Midbrain (tissue), 1 donor: ENCODE measurements at regions not wholly inside any gene's neighbourhood (a gene's known extent, or its start where the extent isn't known, plus 50 kb on each side); places are given as distances from the start of the nearest gene placed in this dataset.
A peak's percentile ranks its signal among the peaks of the same experiment; 100 is the strongest.
"Not testable (repeated sequence)": the region's sequence is repeated elsewhere in the genome, so short reads cannot be mapped to it uniquely, and the experiment has no call there.

ENCODE experiments used
- DNase-seq: peaks from one replicate; lab custom pipeline; 2025; lab: John Stamatoyannopoulos, UW

- not testable (repeated sequence) for DNase-seq
Observed at GRCh38 chr2:208800887-208801286, 394.3 kb downstream of the PTH2R start.

GRCh38 chr2:208807756-208808155, 401.2 kb downstream of the PTH2R start:
- DNase-seq: no peak

DNA sequence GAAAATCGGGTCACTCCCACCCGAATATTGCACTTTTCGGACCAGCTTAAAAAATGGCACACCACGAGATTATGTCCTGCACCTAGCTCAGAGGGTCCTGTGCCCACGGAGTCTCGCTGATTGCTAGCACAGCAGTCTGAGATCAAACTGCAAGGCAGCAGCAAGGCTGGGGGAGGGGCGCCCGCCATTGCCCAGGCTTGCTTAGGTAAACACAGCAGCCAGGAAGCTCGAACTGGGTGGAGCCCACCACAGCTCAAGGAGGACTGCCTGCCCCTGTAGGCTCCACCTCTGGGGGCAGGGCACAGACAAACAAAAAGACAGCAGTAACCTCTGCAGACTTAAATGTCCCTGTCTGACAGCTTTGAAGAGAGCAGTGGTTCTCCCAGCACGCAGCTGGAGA, 405.3 kb downstream of the PTH2R start:
- not testable (repeated sequence) for DNase-seq

GRCh38 chr2:208819190-208819589, 412.6 kb downstream of the PTH2R start:
- no peak for DNase-seq

DNA sequence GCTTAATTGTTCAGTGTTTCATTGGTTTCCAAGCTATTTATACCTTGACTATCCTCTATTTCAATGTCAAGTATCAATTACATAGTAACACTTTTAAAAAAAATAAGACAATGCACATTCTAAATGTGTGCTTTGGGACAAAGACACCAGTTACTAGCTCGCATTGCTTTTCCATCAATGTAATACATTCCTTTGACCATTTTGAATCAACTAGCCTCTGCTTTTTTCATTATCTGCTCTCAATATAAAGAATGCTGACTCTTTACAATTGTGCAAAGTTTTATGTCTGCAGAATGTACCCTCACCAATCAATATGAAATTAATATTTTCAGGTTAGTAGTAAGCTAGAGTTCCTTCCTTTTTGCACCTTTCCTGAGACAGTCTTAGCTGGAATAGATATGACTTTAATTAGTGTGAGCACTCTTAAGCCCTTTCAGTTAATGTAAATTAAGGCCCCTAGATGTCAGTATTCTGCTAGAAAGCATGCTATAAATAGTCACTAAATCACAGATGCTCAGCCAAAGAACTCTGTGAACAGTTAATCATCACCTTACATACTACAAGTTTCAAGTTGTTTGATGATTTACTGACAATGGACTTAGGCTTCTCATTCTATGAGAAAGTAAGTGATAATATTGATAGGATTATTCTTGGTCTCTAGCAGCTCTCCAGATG, 413.6 kb downstream of the PTH2R start:
- DNase-seq: peak; percentile 4

DNA sequence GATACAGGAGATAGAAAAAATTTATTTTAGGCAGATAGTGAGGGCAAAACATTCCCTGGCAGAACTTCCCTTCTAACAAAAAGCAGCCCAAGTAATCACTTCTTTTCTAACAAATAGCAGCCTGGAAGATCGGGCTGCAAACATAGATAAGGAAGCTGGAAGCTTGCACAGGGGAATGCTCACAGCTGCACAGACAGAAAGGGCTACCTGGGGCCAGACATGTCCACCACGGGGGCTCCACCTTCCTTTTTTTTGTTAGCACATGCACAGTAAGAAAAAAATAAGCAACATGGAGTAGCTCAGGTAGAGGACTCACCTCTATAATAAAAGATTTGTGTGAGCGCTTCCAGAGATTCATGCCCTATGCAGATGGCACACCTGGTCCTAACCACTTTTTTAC, 420.5 kb downstream of the PTH2R start:
- no peak for DNase-seq

GRCh38 chr2:208827549-208828221, 421.1 kb downstream of the PTH2R start:
- DNase-seq: no peak

- DNase-seq: no peak
Observed at GRCh38 chr2:208830203-208830602, 423.6 kb downstream of the PTH2R start.

GRCh38 chr2:208847651-208848050, 441.1 kb downstream of the PTH2R start:
- DNase-seq: no peak

DNA sequence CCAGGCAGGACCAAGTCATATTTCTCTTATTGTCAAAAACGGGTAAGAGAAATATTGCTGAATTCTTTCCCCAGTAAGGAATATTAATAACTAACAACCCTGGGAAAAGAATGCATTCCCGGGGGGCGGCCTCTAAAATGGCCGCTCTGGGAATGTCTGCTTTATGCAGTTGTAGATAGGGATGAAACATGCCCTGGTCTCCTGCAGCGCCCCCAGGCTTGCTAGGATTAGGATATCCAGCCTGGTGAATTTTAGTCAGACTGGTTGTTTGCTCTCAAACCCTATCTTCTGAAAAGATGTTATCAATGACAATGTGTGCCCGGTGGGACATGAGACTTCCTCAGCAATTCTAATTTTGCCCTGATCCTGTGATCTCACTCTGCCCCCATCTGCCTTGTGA, 448.1 kb downstream of the PTH2R start:
- DNase-seq: no peak

GRCh38 chr2:208867374-208867773, 460.8 kb downstream of the PTH2R start:
- DNase-seq: no peak

- no peak for DNase-seq
Observed at GRCh38 chr2:208872591-208872990, 466.0 kb downstream of the PTH2R start.

DNA sequence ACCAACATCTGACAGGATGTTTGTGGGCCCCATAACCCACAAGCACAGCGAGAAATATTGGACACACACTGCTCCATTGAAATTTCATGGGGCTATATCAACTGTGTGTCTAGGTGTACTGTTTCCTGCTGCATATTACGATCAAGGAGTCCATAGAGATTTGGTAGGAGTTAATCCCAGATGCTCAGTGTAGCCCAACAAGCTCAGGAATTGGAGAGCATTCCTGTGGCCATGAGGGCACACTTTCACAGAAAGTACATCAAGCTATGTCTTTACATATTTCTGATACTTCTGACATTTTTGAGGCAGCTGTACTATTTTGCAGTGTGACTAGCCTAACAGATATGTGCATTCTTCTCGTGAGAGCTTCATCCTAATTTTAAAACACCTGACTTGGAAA, 473.1 kb downstream of the PTH2R start:
- no peak for DNase-seq

DNA sequence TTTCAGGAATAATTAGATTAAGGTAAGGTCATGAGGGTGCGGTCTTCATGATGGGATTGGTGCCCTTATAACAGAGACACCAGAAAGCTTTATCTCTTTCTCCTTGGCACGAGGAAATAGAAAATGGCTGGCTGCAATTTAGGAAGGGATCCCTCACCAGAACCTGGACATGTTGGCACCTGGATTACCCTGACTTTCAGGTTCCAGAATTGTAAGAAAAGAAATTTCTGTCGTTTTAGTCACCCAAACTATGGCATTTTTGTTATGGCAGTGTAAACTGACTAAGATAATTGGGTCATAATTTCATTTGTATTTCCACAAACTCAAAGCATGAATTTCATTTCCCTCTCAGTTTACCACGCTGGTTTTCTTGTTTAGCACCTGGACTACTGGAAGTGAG, 473.6 kb downstream of the PTH2R start:
- DNase-seq: no peak

DNA sequence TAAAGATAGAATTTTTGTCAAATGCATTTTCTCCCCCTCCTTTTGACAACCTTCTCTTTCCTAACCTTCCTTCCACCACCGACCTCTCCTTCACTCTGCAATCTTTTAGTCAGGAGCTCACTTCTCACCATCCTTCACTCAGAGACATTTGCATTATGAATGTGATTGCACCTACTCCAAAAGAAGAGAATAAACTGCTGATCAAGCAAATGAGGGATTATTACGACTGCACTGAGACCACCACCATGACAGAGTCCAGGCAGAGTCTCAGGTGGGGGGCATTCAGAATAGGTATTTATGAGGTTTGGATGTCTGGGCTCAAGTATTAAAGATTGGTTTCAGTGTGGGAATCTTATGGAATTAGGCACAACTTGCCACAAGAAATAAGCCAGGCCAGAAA, 483.9 kb downstream of the PTH2R start:
- DNase-seq: no peak

- no peak for DNase-seq
Observed at GRCh38 chr2:208892203-208892602, 485.6 kb downstream of the PTH2R start.

GRCh38 chr2:208906330-208906729, 499.7 kb downstream of the PTH2R start:
- DNase-seq: no peak

DNA sequence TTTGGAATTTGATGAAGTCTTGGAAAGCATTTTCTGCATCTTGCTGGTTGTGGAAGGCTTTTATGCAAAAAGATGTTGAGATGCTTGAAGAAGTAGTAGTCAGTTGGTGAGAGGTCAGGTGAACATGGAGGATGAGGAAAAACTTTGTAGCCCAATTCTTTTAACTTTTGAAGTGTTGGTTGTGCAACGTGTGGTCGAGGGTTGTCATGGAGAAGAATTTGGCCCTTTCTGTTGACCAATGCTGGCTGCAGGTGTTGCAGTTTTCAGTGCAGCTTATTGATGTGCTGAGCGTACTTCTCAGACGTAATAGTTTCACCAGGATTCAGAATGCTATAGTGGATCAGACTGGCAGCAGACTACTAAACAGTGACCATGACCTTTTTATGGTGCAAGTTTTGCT, 508.4 kb upstream of the MAP2 start:
- DNase-seq: no peak

- no peak for DNase-seq
Observed at GRCh38 chr2:208916881-208917280, 507.0 kb upstream of the MAP2 start.

DNA sequence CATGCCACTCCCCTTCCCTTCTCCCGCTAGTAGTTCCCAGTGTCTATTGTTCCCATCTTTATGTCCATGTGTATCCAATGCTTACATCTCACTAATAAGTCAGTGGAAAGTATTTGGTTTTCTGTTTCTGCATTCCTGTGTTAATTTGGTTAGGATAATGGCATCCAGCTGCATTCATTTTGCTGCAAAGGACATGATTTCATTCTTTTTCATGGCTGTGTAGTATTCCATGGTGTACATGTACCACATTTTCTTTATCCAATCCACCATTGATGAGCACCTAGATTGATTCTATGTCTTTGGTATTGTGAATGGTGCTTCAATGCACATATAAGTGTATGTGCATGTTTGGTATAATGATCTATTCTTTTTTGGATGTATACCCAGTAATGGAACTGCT, 502.5 kb upstream of the MAP2 start:
- not testable (repeated sequence) for DNase-seq

DNA sequence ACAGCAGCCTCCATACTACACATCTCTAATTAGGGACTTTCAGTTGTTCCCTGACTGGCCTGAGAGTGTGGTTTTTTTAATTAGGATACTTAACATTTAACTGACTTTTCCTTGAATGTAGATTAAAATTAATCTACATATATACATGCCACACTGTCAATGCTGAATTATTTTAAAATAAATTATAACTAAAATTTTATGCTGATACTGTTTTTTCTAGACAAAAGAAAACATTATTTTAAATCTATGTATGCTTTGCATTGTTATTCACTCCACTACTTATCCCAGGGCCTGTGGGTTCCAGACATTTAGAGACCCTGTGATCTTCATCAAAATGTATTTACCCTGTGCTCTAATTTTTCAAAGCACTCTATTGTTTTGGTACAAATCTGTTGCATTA, 496.0 kb upstream of the MAP2 start:
- DNase-seq: no peak

DNA sequence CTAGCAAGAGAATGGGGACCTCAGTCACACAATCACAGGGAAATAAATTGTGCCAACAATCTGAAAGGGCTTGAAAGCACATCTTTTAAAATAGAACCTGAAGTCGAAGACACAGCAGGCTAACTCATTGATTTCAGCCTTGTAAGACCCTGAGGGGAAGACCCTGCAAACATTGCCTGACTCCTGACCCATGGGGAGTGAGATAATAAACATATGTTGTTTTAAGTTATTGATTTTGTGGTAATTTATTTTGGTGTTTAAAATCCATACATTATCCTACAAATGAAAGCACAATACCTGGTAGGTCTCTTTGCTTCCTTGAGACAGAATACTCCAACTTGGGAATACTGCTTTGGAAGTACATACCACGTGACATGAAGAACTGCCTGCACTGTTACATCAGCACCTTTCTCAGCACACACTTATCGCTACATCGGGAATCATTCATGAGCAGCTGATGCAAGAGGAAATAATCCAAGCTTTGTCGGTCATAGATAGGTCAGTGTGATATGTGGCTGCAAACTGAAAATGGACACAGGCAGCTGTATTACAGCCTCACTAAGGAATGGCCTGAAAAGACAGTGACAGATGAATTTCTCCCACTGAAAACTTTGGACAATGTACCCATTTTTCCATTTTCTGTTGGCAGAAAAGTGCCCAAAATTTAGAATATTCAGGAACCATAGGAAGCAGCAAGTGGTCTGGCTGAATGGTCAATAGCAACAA, 494.5 kb upstream of the MAP2 start:
- no peak for DNase-seq

- DNase-seq: no peak
Observed at GRCh38 chr2:208929894-208930427, 493.9 kb upstream of the MAP2 start.
